Activated naive CD8-positive, alpha-beta T cell treated with anti-CD3 and anti-CD28 coated beads for 36 hours (primary cell): ENCODE measurements at regions not wholly inside any gene's neighbourhood (a gene's known extent, or its start where the extent isn't known, plus 50 kb on each side); places are given as distances from the start of the nearest gene placed in this dataset.

Experiments
- DNase-seq: peaks from one replicate; pipeline ENCODE4 v3.0.0; 2021
- H3K27ac Mint-ChIP-seq: one replicate; pipeline ENCODE4 v1.8.0; 2022; ENCODE audit warnings: mild to moderate bottlenecking, moderate library complexity, mixed read lengths
- H3K27me3 Mint-ChIP-seq: one replicate; pipeline ENCODE4 v1.8.0; 2022; ENCODE audit warnings: mild to moderate bottlenecking, mixed read lengths
- H3K36me3 Mint-ChIP-seq: one replicate; pipeline ENCODE4 v1.8.0; 2021; ENCODE audit warnings: mild to moderate bottlenecking, mixed read lengths
- H3K4me1 Mint-ChIP-seq: one replicate; pipeline ENCODE4 v1.8.0; 2021; ENCODE audit warnings: mixed read lengths
- H3K4me3 Mint-ChIP-seq: one replicate; pipeline ENCODE4 v1.8.0; 2022; ENCODE audit warnings: mild to moderate bottlenecking, moderate library complexity, mixed read lengths
- H3K9me3 Mint-ChIP-seq: one replicate; pipeline ENCODE4 v1.8.0; 2022; ENCODE audit warnings: mixed read lengths

- peaks cover 20% of the 10 kb centered on the region for H3K27me3 Mint-ChIP-seq
- H3K27ac Mint-ChIP-seq = no peak overlapping the region
- no peaks in the 10 kb centered on the region for H3K4me1 Mint-ChIP-seq
- DNase-seq = no peak
- no peaks in the 10 kb centered on the region for H3K36me3 Mint-ChIP-seq
- H3K9me3 Mint-ChIP-seq = peaks cover 7% of the 10 kb centered on the region
- H3K4me3 Mint-ChIP-seq = no peak overlapping the region
Observed at GRCh38 chr4:145427991-145428390, 53.7 kb upstream of the SMAD1 start.

- DNase-seq = no peak
- Mint-ChIP-seq H3K4me3 (no peak overlapping the region), H3K27ac (no peak overlapping the region), H3K36me3 (no peaks in the 10 kb centered on the region), H3K27me3 (peaks cover 14% of the 10 kb centered on the region), H3K4me1 (no peaks in the 10 kb centered on the region), H3K9me3 (peaks cover 7% of the 10 kb centered on the region)
Observed at GRCh38 chr4:145427221-145427620, 54.4 kb upstream of the SMAD1 start.

GRCh38 chr4:145423017-145423708 is 58.5 kb upstream of the SMAD1 start:
- H3K4me3 Mint-ChIP-seq = no peak overlapping the region
- no peak for DNase-seq
- peaks cover 7% of the 10 kb centered on the region for H3K9me3 Mint-ChIP-seq
- H3K27me3 Mint-ChIP-seq = peaks cover 6% of the 10 kb centered on the region
- H3K4me1 Mint-ChIP-seq = no peaks in the 10 kb centered on the region
- H3K36me3 Mint-ChIP-seq = no peaks in the 10 kb centered on the region
- no peak overlapping the region for H3K27ac Mint-ChIP-seq

GRCh38 chr4:145420595-145421214 is 60.9 kb upstream of the SMAD1 start:
- no peak for DNase-seq
- Mint-ChIP-seq H3K27ac (no peak overlapping the region), H3K4me1 (no peaks in the 10 kb centered on the region), H3K9me3 (peaks cover 7% of the 10 kb centered on the region), H3K27me3 (peaks cover 6% of the 10 kb centered on the region), H3K4me3 (no peak overlapping the region), H3K36me3 (no peaks in the 10 kb centered on the region)

- no peaks in the 10 kb centered on the region for H3K9me3 Mint-ChIP-seq
- no peak overlapping the region for H3K27ac Mint-ChIP-seq
- no peaks in the 10 kb centered on the region for H3K36me3 Mint-ChIP-seq
- no peak overlapping the region for H3K4me3 Mint-ChIP-seq
- H3K4me1 Mint-ChIP-seq = no peaks in the 10 kb centered on the region
- peaks cover 9% of the 10 kb centered on the region for H3K27me3 Mint-ChIP-seq
- DNase-seq = no peak
Observed at GRCh38 chr4:145418739-145419138, 62.9 kb upstream of the SMAD1 start.

GRCh38 chr4:145417348-145418130 is 64.1 kb upstream of the SMAD1 start:
- Mint-ChIP-seq H3K27ac (no peak overlapping the region), H3K27me3 (peaks cover 9% of the 10 kb centered on the region), H3K9me3 (no peaks in the 10 kb centered on the region), H3K4me1 (no peaks in the 10 kb centered on the region), H3K4me3 (no peak overlapping the region), H3K36me3 (no peaks in the 10 kb centered on the region)
- no peak for DNase-seq

- Mint-ChIP-seq H3K9me3 (no peaks in the 10 kb centered on the region), H3K27ac (no peak overlapping the region), H3K4me1 (no peaks in the 10 kb centered on the region), H3K4me3 (no peak overlapping the region), H3K27me3 (peaks cover 9% of the 10 kb centered on the region), H3K36me3 (no peaks in the 10 kb centered on the region)
- DNase-seq = no peak
Observed at GRCh38 chr4:145414841-145415240, 66.8 kb upstream of the SMAD1 start.

GRCh38 chr4:145414226-145414625 is 67.4 kb upstream of the SMAD1 start:
- no peak overlapping the region for H3K27ac Mint-ChIP-seq
- peaks cover 9% of the 10 kb centered on the region for H3K27me3 Mint-ChIP-seq
- H3K4me3 Mint-ChIP-seq = no peak overlapping the region
- no peaks in the 10 kb centered on the region for H3K9me3 Mint-ChIP-seq
- DNase-seq = no peak
- no peaks in the 10 kb centered on the region for H3K4me1 Mint-ChIP-seq
- no peaks in the 10 kb centered on the region for H3K36me3 Mint-ChIP-seq

- Mint-ChIP-seq H3K36me3 (no peaks in the 10 kb centered on the region), H3K4me3 (no peak overlapping the region), H3K27me3 (no peaks in the 10 kb centered on the region), H3K9me3 (no peaks in the 10 kb centered on the region), H3K4me1 (no peaks in the 10 kb centered on the region), H3K27ac (no peak overlapping the region)
- no peak for DNase-seq
Observed at GRCh38 chr4:145406970-145407369, 74.7 kb upstream of the SMAD1 start.

GRCh38 chr4:145404761-145405160 is 76.9 kb upstream of the SMAD1 start:
- Mint-ChIP-seq H3K27me3 (peaks cover 3% of the 10 kb centered on the region), H3K4me3 (no peak overlapping the region), H3K36me3 (no peaks in the 10 kb centered on the region), H3K27ac (no peak overlapping the region), H3K9me3 (no peaks in the 10 kb centered on the region), H3K4me1 (no peaks in the 10 kb centered on the region)
- DNase-seq = no peak

- no peak overlapping the region for H3K4me3 Mint-ChIP-seq
- H3K36me3 Mint-ChIP-seq = no peaks in the 10 kb centered on the region
- DNase-seq = no peak
- H3K27me3 Mint-ChIP-seq = peaks cover 26% of the 10 kb centered on the region
- no peak overlapping the region for H3K27ac Mint-ChIP-seq
- no peaks in the 10 kb centered on the region for H3K4me1 Mint-ChIP-seq
- H3K9me3 Mint-ChIP-seq = no peaks in the 10 kb centered on the region
Observed at GRCh38 chr4:145396581-145396980, 85.1 kb upstream of the SMAD1 start.

GRCh38 chr4:145390571-145390970 is 91.1 kb upstream of the SMAD1 start:
- Mint-ChIP-seq H3K4me3 (no peak overlapping the region), H3K27ac (no peak overlapping the region), H3K36me3 (no peaks in the 10 kb centered on the region), H3K4me1 (peaks cover 4% of the 10 kb centered on the region), H3K27me3 (peaks cover 37% of the 10 kb centered on the region), H3K9me3 (no peaks in the 10 kb centered on the region)
- no peak for DNase-seq

GRCh38 chr4:145389550-145389949 is 92.1 kb upstream of the SMAD1 start:
- Mint-ChIP-seq H3K27me3 (peaks cover 41% of the 10 kb centered on the region), H3K36me3 (no peaks in the 10 kb centered on the region), H3K9me3 (peaks cover 2% of the 10 kb centered on the region), H3K27ac (no peak overlapping the region), H3K4me3 (no peak overlapping the region), H3K4me1 (peaks cover 4% of the 10 kb centered on the region)
- no peak for DNase-seq

- Mint-ChIP-seq H3K27me3 (peaks cover 32% of the 10 kb centered on the region), H3K36me3 (no peaks in the 10 kb centered on the region), H3K4me1 (peaks cover 4% of the 10 kb centered on the region), H3K4me3 (no peak overlapping the region), H3K27ac (no peak overlapping the region), H3K9me3 (peaks cover 9% of the 10 kb centered on the region)
- no peak for DNase-seq
Observed at GRCh38 chr4:145388043-145388442, 93.6 kb upstream of the SMAD1 start.

GRCh38 chr4:145387079-145387478 is 94.6 kb upstream of the SMAD1 start:
- no peak for DNase-seq
- Mint-ChIP-seq H3K27ac (no peak overlapping the region), H3K9me3 (peaks cover 9% of the 10 kb centered on the region), H3K36me3 (no peaks in the 10 kb centered on the region), H3K4me3 (no peak overlapping the region), H3K27me3 (peaks cover 26% of the 10 kb centered on the region), H3K4me1 (peaks cover 4% of the 10 kb centered on the region)
